A549 (cell line): ENCODE measurements at regions not wholly inside any gene's neighbourhood (a gene's known extent, or its start where the extent isn't known, plus 50 kb on each side); places are given as distances from the start of the nearest gene placed in this dataset.

Source experiments
- CBX2 ChIP-seq: fragments of 200-600 bp; sonication (generic); IDR thresholded peaks from 2 replicates; pipeline ENCODE4 v1.6.1; 2016; ENCODE audit warnings: low read depth, mild to moderate bottlenecking, borderline replicate concordance
- CEBPB ChIP-seq, 2 experiments: fragments of >200 bp in 1 of 2; sonication (Bioruptor Twin) in 1 of 2; formaldehyde crosslinking in 1 of 2; IDR thresholded peaks; 2 replicates each; pipeline ENCODE4 v1.6.1; 2012 to 2016
- CTCF ChIP-seq: fragments of >200 bp; sonication (Bioruptor Twin); formaldehyde crosslinking; IDR thresholded peaks from 3 replicates; pipeline ENCODE4 v1.5.1; 2016
- E2F6 ChIP-seq: IDR thresholded peaks from 2 replicates; pipeline ENCODE4 v1.6.1; 2012; ENCODE audit warnings: low read depth, borderline replicate concordance
- PBX3 ChIP-seq: IDR thresholded peaks from 2 replicates; pipeline ENCODE4 v1.6.1; 2012
- POLR2A ChIP-seq: IDR thresholded peaks from 2 replicates; pipeline ENCODE4 v1.6.1; 2012; ENCODE audit warnings: mild to moderate bottlenecking, low read length
- USF2 ChIP-seq: fragments of 450-650 bp; IDR thresholded peaks from 2 replicates; pipeline ENCODE4 v1.6.1; 2014; ENCODE audit warnings: antibody characterized with exemption
- ZNF302 ChIP-seq: fragments of 250-450 bp; sonication (Bioruptor Pico); IDR thresholded peaks from 2 replicates; pipeline ENCODE4 v1.9.0; 2021; ENCODE audit warnings: inconsistent platforms, mild to moderate bottlenecking, moderate library complexity

- TF ChIP-seq PBX3 (no peak), CTCF (no peak), POLR2A (no peak), E2F6 (no peak), CBX2 (no peak), CEBPB (IDR thresholded peaks at IDR 0.05) (no peak), USF2 (no peak), ZNF302 (no peak)
Measured at GRCh38 chr6:138678168-138678567, 95.4 kb upstream of the CCDC28A start.
